IMR-90 (cell line): ENCODE measurements at regions not wholly inside any gene's neighbourhood (a gene's known extent, or its start where the extent isn't known, plus 50 kb on each side); places are given as distances from the start of the nearest gene placed in this dataset.

Experiments
- ATAC-seq: fragments of 200-7000 bp; cut with Tn5 transposase; 2 replicates; pipeline ENCODE4 v1.9.1; 2020; ENCODE audit warnings: low read depth, mild to moderate bottlenecking, moderate library complexity
- BruUV-seq: library from RNA; stranded (reverse); fragments of 400-500 nt; replicated peaks from 2 replicates; lab custom pipeline; 2021; lab: Mats Ljungman, UMichigan
- CTCF ChIA-PET: fragments of 300-600 bp; formaldehyde crosslinking; extraction: SDS; loops from one replicate; lab custom pipeline; 2021; ENCODE audit warnings: antibody characterized with exemption; lab: Yijun Ruan, JAX
- POLR2A ChIA-PET: fragments of 300-600 bp; sonication (Branson Sonifier 250); formaldehyde crosslinking; loops from one replicate; lab custom pipeline; 2022; ENCODE audit warnings: antibody characterized with exemption; ENCODE audit not compliant: unreplicated experiment; lab: Charles Lee
- DNase-seq: peaks from one replicate; pipeline ENCODE4 v3.0.0; 2013
- H2AFZ ChIP-seq: replicated peaks from 2 replicates; pipeline ENCODE3; 2013; ENCODE audit warnings: low read length, mild to moderate bottlenecking; ENCODE audit not compliant: poor library complexity
- H2AK5ac ChIP-seq: 2 replicates; pipeline ENCODE4 v1.6.1; 2013; ENCODE audit warnings: low read depth, low read length, inconsistent platforms
- H2AK9ac ChIP-seq: replicated peaks from 2 replicates; pipeline ENCODE3; 2013; ENCODE audit warnings: mild to moderate bottlenecking, low read depth, low read length, moderate library complexity; ENCODE audit not compliant: poor library complexity
- H2BK120ac ChIP-seq: 2 replicates; pipeline ENCODE4 v1.6.1; 2013; ENCODE audit warnings: low read depth, low read length, inconsistent platforms
- H2BK15ac ChIP-seq: 3 replicates; pipeline ENCODE4 v1.6.1; 2013; ENCODE audit warnings: low read depth, low read length, inconsistent platforms
- H2BK20ac ChIP-seq: 2 replicates; pipeline ENCODE4 v1.6.1; 2013; ENCODE audit warnings: low read depth, mild to moderate bottlenecking, inconsistent platforms, low read length, moderate library complexity
- H2BK5ac ChIP-seq: 2 replicates; pipeline ENCODE4 v1.6.1; 2013; ENCODE audit warnings: mild to moderate bottlenecking, low read depth, low read length, inconsistent platforms; ENCODE audit not compliant: poor library complexity, severe bottlenecking
- H3K14ac ChIP-seq: replicated peaks from 2 replicates; pipeline ENCODE4 v1.6.1; 2013; ENCODE audit warnings: low read depth, low read length, inconsistent platforms
- H3K18ac ChIP-seq: 2 replicates; pipeline ENCODE4 v1.6.1; 2013; ENCODE audit warnings: low read depth, low read length, control low read depth
- H3K23ac ChIP-seq: 2 replicates; pipeline ENCODE4 v1.6.1; 2013; ENCODE audit warnings: low read depth, low read length, inconsistent platforms
- H3K27ac ChIP-seq: 2 replicates; pipeline ENCODE4 v1.5.1; 2013; ENCODE audit warnings: mild to moderate bottlenecking, control low read depth, low read length; ENCODE audit not compliant: insufficient read depth
- H3K27me3 ChIP-seq: 2 replicates; pipeline ENCODE4 v1.6.1; 2013; ENCODE audit warnings: low read length; ENCODE audit not compliant: control insufficient read depth, insufficient read depth
- H3K36me3 ChIP-seq: 2 replicates; pipeline ENCODE4 v1.6.1; 2013; ENCODE audit warnings: low read length, mixed read lengths; ENCODE audit not compliant: control insufficient read depth, insufficient read depth
- H3K4ac ChIP-seq: 2 replicates; pipeline ENCODE4 v1.6.1; 2013; ENCODE audit warnings: low read depth, low read length, inconsistent platforms
- H3K4me1 ChIP-seq: 2 replicates; pipeline ENCODE4 v1.6.1; 2013; ENCODE audit warnings: low read length, mixed read lengths; ENCODE audit not compliant: control insufficient read depth, insufficient read depth
- H3K4me2 ChIP-seq: 2 replicates; pipeline ENCODE4 v1.6.1; 2013; ENCODE audit warnings: low read depth, mild to moderate bottlenecking, control low read depth, low read length, moderate library complexity
- H3K4me3 ChIP-seq: 2 replicates; pipeline ENCODE4 v1.5.1; 2013; ENCODE audit warnings: low read depth, mild to moderate bottlenecking, control low read depth, low read length, moderate library complexity; ENCODE audit not compliant: insufficient read depth
- H3K56ac ChIP-seq: 2 replicates; pipeline ENCODE4 v1.6.1; 2013; ENCODE audit warnings: low read length, inconsistent platforms; ENCODE audit not compliant: insufficient read depth; ENCODE audit errors: extremely low read depth
- H3K79me1 ChIP-seq, 2 experiments: 2 replicates each; pipeline ENCODE4 v1.6.1; 2013; ENCODE audit warnings: low read length in 2 of 2, inconsistent platforms in 1 of 2, low read depth in 1 of 2
- H3K9ac ChIP-seq: 2 replicates; pipeline ENCODE4 v1.6.1; 2013; ENCODE audit warnings: low read depth, low read length, control low read depth
- H3K9me1 ChIP-seq: 2 replicates; pipeline ENCODE4 v1.6.1; 2013; ENCODE audit warnings: low read length, inconsistent platforms; ENCODE audit not compliant: insufficient read depth
- H3K9me3 ChIP-seq: 2 replicates; pipeline ENCODE4 v1.6.1; 2013; ENCODE audit warnings: low read length; ENCODE audit not compliant: control insufficient read depth, insufficient read depth
- H4K20me1 ChIP-seq: 2 replicates; pipeline ENCODE4 v1.6.1; 2013; ENCODE audit warnings: low read length, inconsistent platforms; ENCODE audit not compliant: insufficient read depth
- H4K5ac ChIP-seq: 2 replicates; pipeline ENCODE4 v1.6.1; 2013; ENCODE audit warnings: mild to moderate bottlenecking, low read depth, low read length, control low read depth
- H4K8ac ChIP-seq, 2 experiments: 2 replicates each; pipeline ENCODE4 v1.6.1; 2013; ENCODE audit warnings: low read depth in 2 of 2, low read length in 2 of 2, control low read depth in 1 of 2, inconsistent platforms in 1 of 2
- H4K91ac ChIP-seq: 2 replicates; pipeline ENCODE4 v1.6.1; 2013; ENCODE audit warnings: low read depth, low read length, inconsistent platforms; ENCODE audit not compliant: insufficient read depth
- BHLHE40 ChIP-seq: fragments of 150-350 bp; IDR thresholded peaks from 2 replicates; pipeline ENCODE4 v1.6.1; 2016; ENCODE audit warnings: mild to moderate bottlenecking, low read depth, low read length
- CEBPB ChIP-seq: IDR thresholded peaks from 2 replicates; pipeline ENCODE4 v1.6.1; 2012; ENCODE audit warnings: low read depth, low read length, improper control_type of control experiment
- CTCF ChIP-seq: conservative IDR thresholded peaks from 2 replicates; pipeline ENCODE4 v1.5.1; 2012; ENCODE audit warnings: mild to moderate bottlenecking, low read depth, low read length, improper control_type of control experiment
- MAFK ChIP-seq: IDR thresholded peaks from 2 replicates; pipeline ENCODE4 v1.6.1; 2012; ENCODE audit warnings: low read depth, low read length, improper control_type of control experiment
- MAZ ChIP-seq: IDR thresholded peaks from 2 replicates; pipeline ENCODE4 v1.6.1; 2012; ENCODE audit warnings: low read depth, mild to moderate bottlenecking, low read length, improper control_type of control experiment, moderate library complexity, borderline replicate concordance
- MXI1 ChIP-seq: IDR thresholded peaks from 2 replicates; pipeline ENCODE4 v1.6.1; 2012; ENCODE audit warnings: low read depth, mild to moderate bottlenecking, low read length, moderate library complexity, borderline replicate concordance
- POLR2A ChIP-seq: IDR thresholded peaks from 2 replicates; pipeline ENCODE4 v1.6.1; 2012; ENCODE audit warnings: mild to moderate bottlenecking, low read depth, low read length
- RAD21 ChIP-seq: IDR thresholded peaks from 2 replicates; pipeline ENCODE4 v1.6.1; 2012; ENCODE audit warnings: low read length, improper control_type of control experiment
- RCOR1 ChIP-seq: IDR thresholded peaks from 2 replicates; pipeline ENCODE4 v1.6.1; 2012; ENCODE audit warnings: mild to moderate bottlenecking, low read length, improper control_type of control experiment; ENCODE audit not compliant: insufficient replicate concordance
- RFX5 ChIP-seq: IDR thresholded peaks from 2 replicates; pipeline ENCODE4 v1.8.0; 2012; ENCODE audit warnings: low read depth, mild to moderate bottlenecking, low read length, moderate library complexity
- SMC3 ChIP-seq: fragments of 150-350 bp; IDR thresholded peaks from 2 replicates; pipeline ENCODE4 v1.6.1; 2016; ENCODE audit warnings: low read depth, mild to moderate bottlenecking, antibody characterized with exemption, low read length, moderate library complexity
- WGBS, 2 experiments: methylation state at CpG; one replicate each; pipeline versions ENCODE4 v1.1.5 to v1.1.7; 2013; ENCODE audit warnings: missing lambda C conversion rate in 2 of 2; ENCODE audit not compliant: insufficient read length in 1 of 2; ENCODE audit errors: extremely low coverage in 2 of 2; 5-methylcytosine and 5-hydroxymethylcytosine counted together
- dilution Hi-C: fragments of 300-500 bp; cut with HindIII; formaldehyde crosslinking; loops from one replicate; pipeline ENCODE4 v1.14.3; 2018; ENCODE audit warnings: low sequenced_read_pairs; ENCODE audit not compliant: unreplicated experiment
- in situ Hi-C: fragments of 300-500 bp; cut with MboI; formaldehyde crosslinking; loops from 3 replicates; pipeline ENCODE4 v1.14.3; 2019; ENCODE audit warnings: low sequenced_read_pairs, inconsistent platforms, mixed read lengths
- intact Hi-C: fragments of 100-400 bp; cut with micrococcal nuclease; formaldehyde crosslinking; loops from 2 replicates; pipeline ENCODE4 v1.10.0; 2022

- no peaks in the 10 kb centered on the region for H4K20me1 ChIP-seq
- H3K23ac ChIP-seq, result no peak overlapping the region
- H2BK20ac ChIP-seq, result no peak overlapping the region
- BruUV-seq, result no TSS peak
- no peak overlapping the region for H4K8ac ChIP-seq
- H4K5ac ChIP-seq, result no peak overlapping the region
- H3K14ac ChIP-seq, result no peak overlapping the region
- H3K9ac ChIP-seq, result no peak overlapping the region
- H2AK9ac ChIP-seq, result no peak overlapping the region
- H2AK5ac ChIP-seq, result no peak overlapping the region
- no peaks in the 10 kb centered on the region for H3K36me3 ChIP-seq
- H3K4me1 ChIP-seq, result no peaks in the 10 kb centered on the region
- H3K56ac ChIP-seq, result no peak overlapping the region
- no peak for ATAC-seq
- peaks cover 8% of the 10 kb centered on the region for H3K9me3 ChIP-seq
- H3K4me2 ChIP-seq, result no peak overlapping the region
- H3K79me1 ChIP-seq, result no peaks in the 10 kb centered on the region
- H3K27ac ChIP-seq, result no peak overlapping the region
- no peak for TF ChIP-seq MXI1
- no peak for TF ChIP-seq CTCF
- TF ChIP-seq RCOR1, result no peak
- TF ChIP-seq BHLHE40, result no peak
- TF ChIP-seq SMC3, result no peak
- TF ChIP-seq MAZ, result no peak
- TF ChIP-seq CEBPB, result no peak
- TF ChIP-seq RAD21, result no peak
- no peak for TF ChIP-seq MAFK
- TF ChIP-seq POLR2A, result no peak
- no peak for TF ChIP-seq RFX5
- no peaks in the 10 kb centered on the region for H3K9me1 ChIP-seq
- no peak overlapping the region for H3K4ac ChIP-seq
- intact Hi-C loops (no loop called here), in situ Hi-C loops (no loop called here), dilution Hi-C loops (no loop called here)
- ChIA-PET POLR2A (no interaction called here), CTCF (no interaction called here)
- DNase-seq, result no peak
- no peak overlapping the region for H4K91ac ChIP-seq
- no peak overlapping the region for H2AFZ ChIP-seq
- no peak overlapping the region for H2BK15ac ChIP-seq
- H3K18ac ChIP-seq, result no peak overlapping the region
- no peak overlapping the region for H2BK5ac ChIP-seq
- no peak overlapping the region for H3K4me3 ChIP-seq
- no CpG with 5 or more reads among the region's 5 CpGs for WGBS, 2 experiments
- H3K27me3 ChIP-seq, result no peaks in the 10 kb centered on the region
- H2BK120ac ChIP-seq, result no peak overlapping the region
These were observed 2338.6 kb downstream of the LRRC4C start for GRCh38 chr11:39120890-39121289.
